ENCODE measurements at regions not wholly inside any gene's neighbourhood (a gene's known extent, or its start where the extent isn't known, plus 50 kb on each side); places are given as distances from the start of the nearest gene placed in this dataset.
"Not testable (repeated sequence)": the region's sequence is repeated elsewhere in the genome, so short reads cannot be mapped to it uniquely, and the experiment has no call there.

DNA sequence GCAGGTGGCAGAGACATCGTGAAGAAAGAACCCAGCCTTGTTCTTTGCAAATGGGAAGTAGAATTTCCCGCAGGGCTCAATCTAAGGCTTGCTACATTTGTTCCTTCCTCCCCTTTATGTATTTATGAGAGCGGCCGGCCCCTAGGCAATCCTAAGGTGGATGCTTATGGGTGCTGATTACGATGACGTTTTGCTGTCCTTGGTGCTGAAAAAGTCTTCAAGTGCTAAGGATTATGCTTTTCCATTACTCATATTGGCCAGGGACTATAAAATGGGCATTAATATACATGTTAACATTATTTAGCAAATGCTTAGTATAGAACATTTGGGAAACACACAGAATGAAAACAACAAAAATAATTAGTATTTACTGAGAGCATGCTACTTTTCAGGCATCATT, 313.3 kb upstream of the XYLT1 start:
- DNase-seq = peak in 1 of 4 experiments; percentile 7

DNA sequence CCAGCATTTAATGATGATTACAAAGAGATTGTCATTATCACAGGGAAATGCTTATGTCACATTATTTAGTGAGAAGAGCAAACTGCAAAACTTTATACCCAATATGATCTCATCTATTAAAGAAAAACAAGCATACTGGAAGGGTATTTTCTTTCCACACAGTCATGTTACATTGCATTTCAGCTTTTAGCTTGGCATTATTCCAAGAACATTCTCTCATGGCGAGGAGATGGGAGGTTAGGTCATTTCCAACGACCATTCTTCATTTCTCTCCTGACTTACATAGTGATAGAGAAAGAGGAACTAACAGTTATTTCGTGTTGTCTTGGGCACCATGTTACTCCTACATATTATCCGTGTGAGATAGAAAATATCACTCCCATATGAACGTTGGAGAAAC, 309.4 kb upstream of the XYLT1 start:
- no peak for DNase-seq

DNA sequence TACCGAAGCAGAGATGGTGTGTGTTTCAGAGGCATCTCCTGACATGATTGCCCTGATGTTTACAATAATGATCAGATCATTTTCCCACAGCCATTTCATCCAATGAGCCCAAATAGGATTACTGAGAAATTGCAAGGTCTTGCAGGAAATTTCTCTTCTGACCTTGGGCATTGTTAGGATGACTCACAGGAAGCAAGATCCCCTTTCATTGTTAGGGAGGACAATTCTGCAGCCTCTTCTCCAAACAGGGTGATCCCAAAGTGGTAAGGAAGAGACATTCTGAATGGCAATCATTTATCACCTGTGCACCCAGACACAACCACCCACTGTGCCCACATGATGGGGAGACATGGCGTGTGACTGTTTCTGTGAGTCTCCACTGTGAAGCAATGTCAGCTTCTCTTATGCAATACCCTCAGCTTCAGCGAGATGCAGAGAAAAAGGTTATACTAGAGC, 306.7 kb upstream of the XYLT1 start:
- peak in 3 of 4 experiments; percentile 8 to 14 (median 10) for DNase-seq

DNA sequence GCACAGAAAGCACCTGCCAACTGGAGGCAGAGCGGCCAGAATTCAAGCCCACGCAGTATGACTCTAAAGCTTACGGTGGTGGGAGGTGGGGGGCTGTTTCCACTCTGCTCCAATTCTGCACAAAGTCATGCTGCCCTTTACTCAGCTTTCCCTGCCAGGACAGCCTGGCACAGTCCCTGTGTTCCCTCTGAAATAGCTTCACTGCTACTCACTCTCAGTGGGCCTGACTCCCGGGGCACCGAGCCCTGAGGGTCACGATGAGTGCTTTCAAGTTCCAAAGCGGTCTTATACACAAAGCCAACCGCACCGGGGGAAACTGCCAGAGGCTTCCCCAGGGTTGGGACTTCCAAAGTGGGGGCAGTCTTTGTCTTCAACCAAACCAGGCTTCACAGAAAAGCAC, 306.1 kb upstream of the XYLT1 start:
- no peak for DNase-seq

DNA sequence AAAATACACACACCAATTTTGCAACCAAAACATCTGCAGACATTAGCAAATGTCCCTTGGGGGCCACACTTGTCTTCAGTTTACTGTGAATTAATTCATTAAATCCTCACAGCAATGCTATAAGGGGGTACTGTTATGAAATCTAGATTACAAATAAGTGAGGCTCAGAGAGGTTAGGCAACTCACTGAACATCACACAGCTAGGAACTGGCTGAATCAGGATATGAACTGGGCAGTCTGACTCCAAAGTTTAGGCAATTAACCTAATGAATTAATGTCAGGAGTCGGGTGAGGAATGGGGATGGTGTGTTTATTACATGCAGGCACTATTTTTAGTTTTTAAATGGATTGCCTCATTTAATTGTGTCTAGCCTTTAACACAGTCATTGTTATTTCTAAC, 305.7 kb upstream of the XYLT1 start:
- no peak for DNase-seq

DNA sequence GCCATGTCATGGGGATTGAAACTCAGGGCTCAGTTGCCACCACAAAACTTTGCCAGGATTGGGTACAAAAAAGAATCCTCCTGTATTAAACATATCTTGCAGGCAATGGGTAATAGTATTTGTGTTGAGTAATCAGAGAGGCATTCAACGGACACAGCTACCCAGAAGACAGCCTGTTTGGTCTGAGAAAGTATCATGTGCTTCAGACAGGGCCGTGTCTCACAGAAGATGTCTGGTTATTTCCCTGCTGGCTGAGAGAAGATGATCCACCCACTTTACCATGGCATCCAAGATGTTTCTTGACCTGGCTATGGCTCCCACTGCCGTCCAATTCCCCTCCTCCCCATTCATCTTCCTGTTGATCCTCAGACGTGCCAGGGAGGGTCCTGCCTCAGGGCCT, 304.3 kb upstream of the XYLT1 start:
- no peak for DNase-seq

DNA sequence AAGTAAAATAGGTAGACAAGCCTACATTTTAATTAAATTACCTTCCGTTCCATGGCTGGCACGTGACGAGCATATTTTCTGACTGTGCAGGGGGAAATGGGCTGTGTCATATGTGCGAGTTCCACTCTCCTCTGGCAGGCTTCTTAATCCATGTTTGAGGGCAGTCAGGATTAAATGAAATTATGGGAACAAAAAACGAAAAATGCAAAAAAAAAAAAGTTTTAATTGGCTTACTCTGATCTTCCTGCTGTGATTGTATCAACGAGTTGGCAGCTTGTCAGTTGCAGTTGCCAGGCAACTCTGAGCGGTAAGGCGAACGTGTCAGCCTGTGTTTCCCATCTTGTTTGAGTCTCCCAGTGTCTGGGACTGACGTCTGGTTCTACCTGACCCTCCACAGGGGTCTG, 302.9 kb upstream of the XYLT1 start:
- no peak for DNase-seq

DNA sequence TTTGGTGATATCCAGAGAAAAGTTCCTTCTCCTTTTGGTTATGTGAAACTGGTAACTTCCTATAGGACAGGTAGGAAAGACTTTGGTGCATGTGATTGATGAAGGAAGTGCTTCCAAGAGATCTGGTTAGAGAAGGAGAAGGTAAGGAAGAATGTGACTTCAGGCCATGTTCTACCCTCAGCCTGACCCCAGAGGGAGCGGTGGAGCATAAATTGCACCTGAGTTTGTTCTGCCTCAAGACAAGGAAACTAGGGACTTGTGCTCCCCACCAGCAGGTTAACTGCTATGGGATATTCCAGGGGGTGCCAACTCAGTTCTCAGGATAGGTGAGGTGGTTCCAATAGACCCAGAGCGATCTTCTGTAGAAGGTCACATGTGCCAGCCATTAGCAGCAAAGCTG, 299.3 kb upstream of the XYLT1 start:
- no peak for DNase-seq

DNA sequence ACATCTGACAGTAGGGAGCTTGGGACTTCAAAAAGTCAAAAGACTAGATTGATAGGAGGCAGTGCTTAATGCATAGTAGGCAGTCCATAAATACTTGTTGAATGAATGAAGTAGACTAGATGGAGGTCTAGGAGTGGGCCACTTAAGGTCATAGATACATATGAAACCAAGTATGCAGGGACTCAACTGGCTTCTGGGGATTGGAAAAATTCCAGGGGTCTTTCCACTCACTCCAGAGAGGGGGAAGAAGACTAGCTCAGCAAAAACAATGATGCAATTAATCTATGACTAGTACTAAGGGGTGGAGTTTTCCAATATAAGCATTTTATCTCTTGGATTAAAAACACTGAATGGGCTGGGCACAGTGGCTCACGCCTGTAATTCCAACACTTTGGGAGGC, 298.3 kb upstream of the XYLT1 start:
- DNase-seq = no peak

DNA sequence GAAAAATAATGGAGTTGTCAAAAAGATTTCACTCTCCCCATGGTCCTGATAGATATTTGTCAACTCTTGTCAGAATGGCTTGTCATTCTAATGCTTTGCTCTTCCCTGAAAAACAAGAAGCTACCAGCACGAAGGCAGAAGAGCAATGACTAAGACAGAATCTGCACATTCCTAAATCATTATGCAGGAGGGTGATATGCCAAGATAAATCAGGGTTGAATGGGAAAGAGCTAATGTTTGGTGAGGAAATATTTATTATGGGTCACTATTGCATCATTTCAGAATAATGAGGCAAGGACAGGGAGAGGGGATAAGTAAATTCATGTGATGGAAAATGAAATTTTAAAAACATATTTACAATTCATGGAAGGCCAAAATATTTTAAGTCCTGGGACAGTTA, 297.5 kb upstream of the XYLT1 start:
- DNase-seq = no peak

DNA sequence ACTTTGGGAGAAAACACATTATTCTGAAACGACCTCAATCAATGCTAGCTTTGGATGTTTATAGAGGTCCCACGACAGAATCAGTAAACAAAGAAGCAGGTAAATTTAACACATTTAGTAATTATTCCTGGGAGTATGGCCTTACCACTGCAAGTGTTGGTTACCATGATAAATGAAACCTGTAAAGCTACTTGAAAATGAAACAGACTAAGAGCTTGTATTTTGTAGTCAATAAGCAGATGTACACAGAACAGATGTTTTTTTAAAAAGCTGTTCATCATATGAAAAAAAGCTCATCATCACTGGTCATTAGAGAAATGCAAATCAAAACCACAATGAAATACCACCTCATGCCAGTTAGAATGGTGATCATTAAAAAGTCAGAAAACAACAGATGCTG, 295.3 kb upstream of the XYLT1 start:
- no peak for DNase-seq

DNA sequence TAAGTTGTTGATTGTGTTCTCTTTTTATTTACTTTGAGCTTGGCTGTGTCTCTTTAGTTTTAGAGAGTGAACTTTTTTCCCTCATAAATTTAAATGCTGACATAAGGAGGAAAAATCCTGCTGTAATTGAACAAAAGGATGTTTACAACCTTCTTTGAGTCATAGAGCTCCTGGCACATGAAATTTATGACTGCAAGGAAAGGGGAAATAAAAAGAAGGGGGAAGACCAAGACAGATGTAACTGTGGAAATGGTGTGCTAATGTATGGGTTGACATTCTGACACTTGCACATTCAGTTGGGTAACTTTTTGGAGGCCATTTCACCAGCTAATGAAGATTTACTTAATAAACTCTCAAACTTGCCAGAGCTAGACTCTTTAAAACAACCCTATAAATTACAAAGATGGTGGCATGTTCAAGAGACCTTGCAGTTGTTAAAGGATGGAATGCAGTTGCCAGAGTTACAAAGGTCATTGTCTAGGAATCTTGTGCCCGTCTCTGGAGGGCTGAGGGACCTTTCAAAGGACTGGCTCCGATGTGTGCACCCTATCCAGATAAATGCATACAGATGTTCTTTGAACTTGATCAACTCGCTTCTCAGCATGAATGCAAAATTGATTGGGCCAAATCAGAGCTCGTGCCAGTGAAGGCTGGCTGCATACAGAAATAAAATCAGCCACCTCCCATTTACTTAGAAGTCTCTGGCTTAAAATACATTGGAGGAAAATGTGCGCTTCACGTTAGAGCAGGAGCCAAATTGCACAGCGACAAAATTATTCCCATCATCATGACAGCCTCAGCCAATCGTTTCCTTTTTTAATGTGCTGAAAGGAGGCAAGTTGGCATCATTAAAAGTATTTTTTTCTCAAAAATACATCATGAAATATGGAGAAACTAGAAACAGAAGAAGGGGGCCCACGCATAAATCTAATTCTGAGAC, 289.0 kb upstream of the XYLT1 start:
- DNase-seq = no peak

DNA sequence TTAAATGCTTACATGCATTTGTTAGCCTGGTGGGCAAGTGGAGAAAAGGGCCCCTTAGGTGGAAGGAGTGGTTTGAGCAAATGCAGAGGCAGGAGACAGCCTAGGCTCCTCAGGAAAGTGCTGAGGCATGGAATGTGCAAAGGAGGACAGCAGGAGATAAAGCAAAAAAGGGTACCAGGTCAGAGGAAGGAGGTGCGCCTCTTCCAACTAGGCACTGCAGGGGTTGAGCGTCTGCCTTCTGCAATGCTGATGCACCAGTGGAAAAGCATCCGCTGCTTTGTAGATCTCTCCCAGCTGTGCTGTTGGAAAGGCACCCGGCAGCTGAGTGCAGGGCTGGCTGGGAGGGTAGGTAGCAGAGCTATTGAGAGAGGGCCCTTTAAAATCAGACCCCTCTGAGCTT, 287.0 kb upstream of the XYLT1 start:
- no peak for DNase-seq

DNA sequence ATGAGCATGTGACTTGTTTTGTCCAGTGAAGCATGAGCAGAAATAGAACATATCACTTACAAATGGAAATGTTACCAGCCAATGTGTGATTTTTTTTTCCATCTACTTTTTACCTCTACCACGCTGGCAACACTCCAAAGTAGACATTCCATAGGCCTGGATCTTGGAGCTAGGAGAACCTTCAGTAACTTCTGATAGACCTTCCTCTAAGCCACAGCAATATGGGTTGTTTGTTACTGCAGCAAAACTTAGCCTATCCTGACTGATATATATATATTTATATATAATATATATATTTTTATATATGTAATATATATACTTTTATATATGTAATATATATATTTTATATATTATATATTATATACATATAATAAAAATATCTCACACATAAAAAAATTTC, 284.4 kb upstream of the XYLT1 start:
- DNase-seq = no peak

DNA sequence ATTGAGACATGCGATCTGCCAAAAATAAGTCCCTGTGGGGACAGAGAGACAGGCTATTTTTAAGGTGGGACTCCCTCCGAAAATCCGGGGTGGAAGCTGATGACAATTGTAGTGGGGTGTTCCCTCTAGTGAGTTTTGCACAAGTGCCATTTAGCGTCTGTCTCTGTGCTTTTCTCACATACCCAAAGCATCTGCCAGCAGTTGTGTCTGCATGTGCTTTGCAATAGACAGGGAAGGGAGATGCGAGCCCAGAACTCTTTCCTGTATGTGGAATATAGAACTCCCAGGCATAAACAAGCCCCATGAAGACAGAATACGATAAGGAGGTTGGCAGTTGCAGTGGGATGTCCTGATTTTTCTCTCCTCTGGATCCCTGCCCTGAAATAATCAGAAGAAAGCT, 282.7 kb upstream of the XYLT1 start:
- DNase-seq = no peak

DNA sequence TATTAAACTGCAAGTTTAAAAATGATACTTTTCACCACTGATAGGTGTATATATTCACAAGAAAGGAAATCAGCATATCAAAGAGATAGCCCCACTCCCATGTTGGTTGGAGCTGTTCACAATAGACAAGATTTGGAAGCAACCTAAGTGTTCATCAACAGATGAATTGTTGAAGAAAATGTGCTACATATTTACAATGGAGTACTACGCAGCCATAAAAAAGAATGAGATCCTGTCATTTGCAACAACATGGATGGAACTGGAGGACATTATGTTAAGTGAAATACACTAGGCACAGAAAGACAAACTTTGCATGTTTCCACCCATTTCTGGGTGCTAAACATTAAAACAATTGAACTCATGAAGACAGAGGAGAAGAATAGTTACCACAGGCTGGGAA, 278.9 kb upstream of the XYLT1 start:
- no peak for DNase-seq

DNA sequence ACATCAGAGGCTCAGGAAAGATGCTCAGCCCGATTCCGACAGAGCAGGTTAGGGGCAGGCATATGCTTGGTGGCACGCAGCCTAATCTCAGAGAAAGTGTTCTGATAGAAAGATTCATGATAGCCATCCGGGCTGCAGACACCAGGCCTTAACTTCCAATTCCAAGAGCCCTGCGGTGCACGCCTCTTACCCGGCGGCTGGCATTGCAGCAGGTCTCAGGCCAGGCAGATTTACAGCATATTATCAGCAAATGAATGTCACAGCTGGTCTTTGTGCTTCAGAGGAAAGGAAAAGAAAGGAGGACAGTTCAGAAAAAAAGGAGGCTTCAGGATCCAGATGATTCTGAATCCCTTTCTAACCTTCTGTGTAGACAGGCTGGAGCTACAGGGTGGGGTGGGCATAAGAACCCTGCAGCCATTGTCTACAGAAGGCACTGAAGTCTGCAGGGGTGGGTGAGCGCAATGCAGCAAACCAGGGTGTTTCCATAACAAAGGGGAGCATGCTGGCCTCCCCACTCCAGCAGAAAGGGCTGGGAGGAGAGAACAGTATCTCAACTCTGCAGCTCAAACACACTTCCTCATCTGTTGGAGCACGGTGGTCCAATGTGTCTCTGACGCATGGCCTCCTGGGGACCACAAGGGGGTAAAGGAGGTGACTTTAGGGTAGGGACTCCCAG, 277.4 kb upstream of the XYLT1 start:
- no peak for DNase-seq

DNA sequence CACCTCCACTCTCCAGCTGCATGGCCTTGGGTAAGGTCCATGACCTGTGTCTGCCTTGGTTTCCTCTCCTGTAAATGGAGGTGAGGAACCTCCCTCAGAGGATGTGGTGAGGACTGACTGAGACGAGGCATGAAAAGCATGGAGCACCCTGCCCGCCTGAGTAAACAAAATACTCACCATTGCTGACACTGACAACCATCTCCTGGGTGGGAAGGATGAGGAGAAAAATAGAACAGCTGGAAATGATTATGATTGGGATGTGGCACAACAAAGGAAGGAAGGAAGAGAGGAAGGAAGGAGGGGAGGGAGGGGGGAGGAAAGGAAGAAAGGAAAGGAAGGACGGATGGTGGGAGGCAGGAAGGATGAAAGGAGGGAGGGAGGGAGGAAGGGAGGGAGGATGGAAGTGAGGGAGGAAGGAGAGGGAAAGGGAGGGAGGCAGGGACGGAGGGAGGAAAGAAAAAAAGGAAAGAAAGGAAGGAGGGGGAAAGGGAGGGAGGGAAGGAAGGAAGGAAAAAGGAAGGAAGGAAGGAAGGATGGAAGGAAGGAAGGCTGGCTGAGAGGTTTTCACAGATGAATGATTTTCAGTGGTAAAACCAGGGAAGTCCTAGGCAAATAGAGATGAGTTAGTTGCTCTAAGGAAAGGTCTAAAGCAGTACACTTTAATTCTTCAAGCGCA, 276.5 kb upstream of the XYLT1 start:
- DNase-seq = no peak

DNA sequence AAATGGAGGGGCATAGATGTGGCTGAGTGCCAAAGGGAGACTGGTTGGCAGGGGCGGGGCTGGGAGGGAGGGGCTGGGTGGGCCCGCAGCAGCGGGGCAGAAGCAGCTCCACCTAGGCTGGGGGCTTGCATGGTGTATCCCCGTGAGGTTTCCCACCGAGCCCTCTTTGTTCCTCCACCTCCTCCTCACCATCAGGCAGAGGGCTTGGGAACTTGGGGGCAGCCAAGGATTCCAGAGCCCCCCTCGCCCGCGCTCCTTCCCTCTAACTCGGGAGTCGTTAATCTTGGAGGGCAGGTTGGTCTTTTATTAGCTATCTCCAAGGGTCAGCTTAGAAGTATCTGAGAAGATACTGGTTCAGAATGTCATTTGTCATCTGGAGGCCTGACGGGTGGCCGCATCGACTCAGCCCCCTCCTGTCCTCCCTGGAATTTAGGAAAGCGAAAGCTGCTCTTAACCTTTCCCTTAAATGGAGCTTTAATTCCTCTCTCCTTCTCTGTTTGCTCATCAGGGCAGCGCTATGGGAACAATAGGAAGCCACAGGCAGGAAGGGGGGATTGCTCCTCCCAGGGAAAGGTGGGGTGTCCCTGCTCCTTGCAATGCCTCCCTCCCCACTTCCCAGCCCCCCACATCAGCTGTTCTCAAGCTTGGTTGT, 274.3 kb upstream of the XYLT1 start:
- no peak for DNase-seq

DNA sequence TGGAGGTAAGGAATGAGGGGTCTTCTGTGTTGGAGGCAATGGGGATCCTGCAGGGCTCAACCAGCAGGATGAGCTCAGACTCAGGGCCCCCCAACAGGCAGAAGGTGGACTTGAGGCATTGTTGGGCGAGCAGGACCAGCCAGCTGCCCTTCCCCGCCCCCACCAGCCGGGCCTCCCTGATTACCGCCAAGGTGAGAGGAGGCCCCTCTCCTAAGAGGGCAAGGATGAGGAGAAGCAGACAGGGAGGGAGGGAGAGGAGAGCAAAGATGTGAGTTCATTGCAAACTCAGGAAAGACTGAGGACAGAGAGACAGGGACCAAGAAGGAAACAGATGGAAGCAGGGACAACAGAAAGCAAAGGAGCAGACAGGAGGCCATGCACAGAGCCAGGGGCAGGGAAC, 272.8 kb upstream of the XYLT1 start:
- DNase-seq = no peak

DNA sequence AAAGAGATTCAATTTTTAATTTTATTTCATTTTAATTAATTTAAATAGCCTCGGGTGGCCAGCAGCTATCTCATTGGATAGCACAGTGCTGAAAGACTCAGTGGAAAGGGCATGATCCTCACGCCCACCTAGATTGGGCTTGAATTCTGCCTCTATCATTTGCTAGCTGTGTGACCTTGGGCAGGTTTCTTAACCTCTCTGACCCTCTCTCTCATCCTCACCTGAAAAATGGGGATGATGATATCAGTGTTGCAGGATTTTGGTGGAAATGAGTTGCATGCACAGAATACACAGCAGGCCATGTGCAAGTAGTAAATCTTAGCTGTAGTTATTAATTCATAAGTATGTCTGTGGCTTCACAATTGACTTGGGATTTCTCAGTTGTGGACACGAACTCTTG, 272.4 kb upstream of the XYLT1 start:
- no peak for DNase-seq

DNA sequence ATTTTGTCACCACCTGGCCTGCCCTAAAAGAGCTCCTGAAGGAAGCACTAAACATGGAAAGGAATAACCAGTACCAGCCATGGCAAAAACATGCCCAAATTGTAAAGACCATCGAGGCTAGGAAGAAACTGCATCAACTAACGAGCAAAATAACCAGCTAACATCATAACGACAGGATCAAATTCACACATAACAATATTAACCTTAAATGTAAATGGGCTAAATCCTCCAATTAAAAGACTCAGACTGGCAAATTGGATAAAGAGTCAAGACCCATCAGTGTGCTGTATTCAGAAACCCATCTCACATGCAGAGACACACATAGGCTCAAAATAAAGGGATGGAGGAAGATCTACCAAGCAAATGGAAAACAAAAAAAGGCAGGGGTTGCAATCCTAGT, 264.3 kb upstream of the XYLT1 start:
- not testable (repeated sequence) for DNase-seq

DNA sequence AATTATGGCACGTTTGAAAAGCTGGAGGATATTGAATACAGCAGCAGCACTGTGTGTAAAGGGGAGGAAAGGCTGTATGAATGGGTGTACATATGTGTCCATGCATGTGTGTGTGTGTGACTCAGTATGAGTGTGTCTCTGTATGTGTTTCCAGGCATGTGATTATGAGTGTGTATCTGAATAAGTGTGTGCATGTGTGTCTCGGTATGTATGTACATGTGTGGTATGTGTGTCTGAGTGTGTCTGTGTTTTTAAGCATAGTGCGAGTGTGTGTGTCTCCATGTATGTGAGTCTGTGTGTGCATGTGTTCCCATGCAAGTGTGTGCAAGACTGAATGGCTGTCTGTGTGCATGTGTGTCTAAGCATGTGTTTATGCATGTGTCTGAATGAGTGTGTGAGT, 259.1 kb upstream of the XYLT1 start:
- no peak for DNase-seq
